ENCODE measurements at regions not wholly inside any gene's neighbourhood (a gene's known extent, or its start where the extent isn't known, plus 50 kb on each side); places are given as distances from the start of the nearest gene placed in this dataset.

DNA sequence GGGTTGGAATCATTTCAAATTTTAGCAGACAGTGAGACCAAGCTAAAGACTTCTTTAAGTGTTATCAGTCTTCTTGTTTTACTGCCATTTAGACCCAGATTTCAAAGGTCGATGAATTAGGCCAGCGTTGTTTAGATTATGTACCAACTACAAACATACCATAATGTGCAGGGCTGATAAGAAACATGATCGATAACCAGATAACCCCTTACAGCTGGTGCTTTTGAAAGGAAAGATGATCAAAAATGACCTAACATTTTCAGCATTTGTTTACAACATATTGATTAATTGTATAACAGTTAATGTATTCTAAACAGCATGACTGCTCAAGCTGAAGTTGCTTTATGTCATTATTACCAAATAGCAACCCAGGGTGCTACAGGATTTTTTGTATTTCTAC lies 400.4 kb upstream of the FAM241A start:
- ATAC-seq (ENCODE audit: low read depth) (no peak), DNase-seq (no peak)
- no peak overlapping the region for H3K4ac ChIP-seq (ENCODE audit: low read depth, low read length)
- H3K27me3 ChIP-seq (ENCODE audit: control insufficient read depth, insufficient read depth, low read length), result no peaks in the 10 kb centered on the region
- H4K91ac ChIP-seq (ENCODE audit: insufficient read depth, low read depth, low read length), result no peak overlapping the region
- no peak overlapping the region for H3K27ac ChIP-seq (ENCODE audit: insufficient read depth, low read length)
- no peak overlapping the region for H4K8ac ChIP-seq (ENCODE audit: low read depth in 2 of 2, low read length in 2 of 2)
- no peak overlapping the region for H3K4me2 ChIP-seq (ENCODE audit: low read depth, low read length)
- no peak overlapping the region for H2BK5ac ChIP-seq (ENCODE audit: low read depth, low read length, poor library complexity, severe bottlenecking)
- no peak overlapping the region for H2BK120ac ChIP-seq (ENCODE audit: low read depth, low read length)
- H2AFZ ChIP-seq (replicated peaks; ENCODE audit: low read length, poor library complexity), result no peak overlapping the region
- no peaks in the 10 kb centered on the region for H3K9me3 ChIP-seq (ENCODE audit: control insufficient read depth, insufficient read depth, low read length)
- no peak overlapping the region for H2BK15ac ChIP-seq (ENCODE audit: low read depth, low read length)
- TF ChIP-seq BHLHE40 (IDR thresholded peaks at IDR 0.05; ENCODE audit: low read depth, low read length), result no peak
- no peak for TF ChIP-seq CHD1 (IDR thresholded peaks at IDR 0.05; ENCODE audit: low read depth, low read length)
- no peak for TF ChIP-seq FOS (IDR thresholded peaks at IDR 0.05; ENCODE audit: low read depth, low read length)
- TF ChIP-seq RAD21 (IDR thresholded peaks at IDR 0.05; ENCODE audit: low read length), result no peak
- TF ChIP-seq SMC3 (IDR thresholded peaks at IDR 0.05; ENCODE audit: low read depth, low read length), result no peak
- no peak for TF ChIP-seq RCOR1 (IDR thresholded peaks at IDR 0.05; ENCODE audit: insufficient replicate concordance, low read length)
- no peak for TF ChIP-seq MXI1 (IDR thresholded peaks at IDR 0.05; ENCODE audit: borderline replicate concordance, low read depth, low read length)
- TF ChIP-seq RFX5 (IDR thresholded peaks at IDR 0.05; ENCODE audit: low read depth, low read length), result no peak
- no peak for TF ChIP-seq POLR2A (IDR thresholded peaks at IDR 0.05; ENCODE audit: low read depth, low read length)
- no peak for TF ChIP-seq MAZ (IDR thresholded peaks at IDR 0.05; ENCODE audit: borderline replicate concordance, low read depth, low read length)
- no peak overlapping the region for H3K18ac ChIP-seq (ENCODE audit: low read depth, low read length)
- POLR2A ChIA-PET (ENCODE audit: unreplicated experiment), result no interaction called here
- no peak overlapping the region for H4K5ac ChIP-seq (ENCODE audit: low read depth, low read length)
- H3K14ac ChIP-seq (replicated peaks; ENCODE audit: low read depth, low read length), result no peak overlapping the region
- H2AK9ac ChIP-seq (replicated peaks; ENCODE audit: low read depth, low read length, poor library complexity), result no peak overlapping the region
- H2BK20ac ChIP-seq (ENCODE audit: low read depth, low read length), result no peak overlapping the region
- no TSS peak for BruUV-seq (replicated peaks)
- WGBS, 2 experiments (ENCODE audit: extremely low coverage in 2 of 2, insufficient read length in 1 of 2), result no CpG with 5 or more reads among the region's 3 CpGs
- no peak overlapping the region for H3K9ac ChIP-seq (ENCODE audit: low read depth, low read length)
- H2AK5ac ChIP-seq (ENCODE audit: low read depth, low read length), result no peak overlapping the region
- no peak overlapping the region for H3K23ac ChIP-seq (ENCODE audit: low read depth, low read length)
- intact Hi-C loops (cut with micrococcal nuclease) (no loop called here), in situ Hi-C loops (cut with MboI; ENCODE audit: low sequenced_read_pairs) (no loop called here), dilution Hi-C loops (cut with HindIII; ENCODE audit: low sequenced_read_pairs, unreplicated experiment) (no loop called here)
- no peaks in the 10 kb centered on the region for H4K20me1 ChIP-seq (ENCODE audit: insufficient read depth, low read length)
- H3K9me1 ChIP-seq (ENCODE audit: insufficient read depth, low read length), result no peaks in the 10 kb centered on the region
- H3K56ac ChIP-seq (ENCODE audit: extremely low read depth, insufficient read depth, low read length), result no peak overlapping the region; the same call in 1 of the 2 replicates
- H3K4me1 ChIP-seq (ENCODE audit: control insufficient read depth, insufficient read depth, low read length), result no peaks in the 10 kb centered on the region
- CTCF ChIA-PET, result no interaction called here
- H3K79me1 ChIP-seq (ENCODE audit: low read depth in 1 of 2, low read length in 2 of 2), result no peaks in the 10 kb centered on the region
- no peaks in the 10 kb centered on the region for H3K36me3 ChIP-seq (ENCODE audit: control insufficient read depth, insufficient read depth, low read length)
- H3K4me3 ChIP-seq (ENCODE audit: insufficient read depth, low read depth, low read length), result no peak overlapping the region

All from IMR-90 (cell line).